GM21423 (cell line): ENCODE measurements at regions not wholly inside any gene's neighbourhood (a gene's known extent, or its start where the extent isn't known, plus 50 kb on each side); places are given as distances from the start of the nearest gene placed in this dataset.

ENCODE experiments used
- ATAC-seq: cut with Tn5 transposase; IDR thresholded peaks from one replicate; pipeline ENCODE4 v1.9.1; 2021; ENCODE audit warnings: mild to moderate bottlenecking, moderate library complexity; ENCODE audit not compliant: unreplicated experiment

GRCh38 chr13:74219566-74219965 is 85.4 kb upstream of the KLF12 start:
- no peak for ATAC-seq

DNA sequence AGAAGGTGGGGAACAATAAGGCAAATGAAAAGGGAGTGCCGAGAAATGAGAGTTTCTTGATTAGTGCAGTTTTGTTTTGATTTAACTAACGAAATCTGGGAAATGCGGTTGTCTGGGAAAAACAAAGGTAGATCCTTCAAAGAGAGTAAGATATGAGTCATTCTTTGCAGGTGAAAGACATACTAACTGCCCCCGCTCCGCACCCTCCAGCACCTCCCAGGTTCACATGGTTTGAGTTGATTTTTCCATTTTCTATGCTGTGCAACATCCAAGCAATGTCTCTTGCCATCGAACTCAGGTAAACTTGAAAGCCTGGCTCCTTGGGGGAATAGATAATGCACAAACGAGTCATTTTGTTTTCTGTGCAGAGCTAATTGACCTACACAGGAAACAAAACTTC is 84.1 kb upstream of the KLF12 start:
- no peak for ATAC-seq

GRCh38 chr13:74217811-74218210 is 83.6 kb upstream of the KLF12 start:
- no peak for ATAC-seq

GRCh38 chr13:74215420-74215819 is 81.2 kb upstream of the KLF12 start:
- ATAC-seq: no peak

GRCh38 chr13:74214321-74214720 is 80.1 kb upstream of the KLF12 start:
- ATAC-seq: no peak

GRCh38 chr13:74210693-74211393 is 76.6 kb upstream of the KLF12 start:
- ATAC-seq: no peak

GRCh38 chr13:74206855-74207254 is 72.7 kb upstream of the KLF12 start:
- no peak for ATAC-seq

GRCh38 chr13:74206061-74206561 is 71.9 kb upstream of the KLF12 start:
- ATAC-seq: no peak

DNA sequence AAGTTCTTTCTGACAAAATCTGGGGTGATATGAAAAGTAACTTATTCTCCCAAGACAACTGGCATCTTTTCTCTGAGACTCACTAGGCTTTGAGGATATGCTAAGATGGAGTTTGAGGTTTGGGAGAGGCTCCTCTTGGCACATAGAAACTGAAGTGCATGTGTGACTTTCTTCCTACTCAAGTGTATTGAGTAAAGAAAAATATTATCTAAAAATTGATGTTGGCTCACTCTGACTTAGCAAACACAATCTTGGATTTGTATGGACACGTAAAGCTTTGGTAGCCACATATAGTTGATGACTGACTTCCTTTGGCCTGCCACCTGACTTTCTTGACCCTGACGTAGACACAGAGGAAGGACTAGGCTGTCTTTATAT is 71.1 kb upstream of the KLF12 start:
- ATAC-seq: no peak

- no peak for ATAC-seq
Measured at GRCh38 chr13:74204602-74205312, 70.6 kb upstream of the KLF12 start.

DNA sequence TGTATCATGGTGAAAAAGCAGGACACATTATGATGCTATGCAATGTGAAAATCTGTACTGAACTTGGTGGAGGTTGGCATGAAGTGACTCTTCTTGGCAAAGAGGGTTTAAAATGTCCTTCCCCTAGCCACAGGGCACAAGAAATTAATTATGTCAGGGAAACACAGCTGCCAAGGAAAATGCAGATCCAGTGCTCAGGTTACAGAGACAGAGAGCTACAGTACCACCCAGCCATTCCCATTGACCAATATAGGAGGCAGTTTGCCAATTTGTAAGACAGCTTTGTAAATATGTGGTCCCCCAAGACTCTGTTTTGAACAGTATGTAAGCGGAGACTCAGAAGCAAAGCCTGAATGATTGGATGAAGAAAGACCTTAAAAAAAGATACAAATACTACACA is 69.4 kb upstream of the KLF12 start:
- ATAC-seq: no peak

- ATAC-seq: no peak
Measured at GRCh38 chr13:74202129-74202813, 68.1 kb upstream of the KLF12 start.

- ATAC-seq: no peak
Measured at GRCh38 chr13:74201530-74201929, 67.3 kb upstream of the KLF12 start.

DNA sequence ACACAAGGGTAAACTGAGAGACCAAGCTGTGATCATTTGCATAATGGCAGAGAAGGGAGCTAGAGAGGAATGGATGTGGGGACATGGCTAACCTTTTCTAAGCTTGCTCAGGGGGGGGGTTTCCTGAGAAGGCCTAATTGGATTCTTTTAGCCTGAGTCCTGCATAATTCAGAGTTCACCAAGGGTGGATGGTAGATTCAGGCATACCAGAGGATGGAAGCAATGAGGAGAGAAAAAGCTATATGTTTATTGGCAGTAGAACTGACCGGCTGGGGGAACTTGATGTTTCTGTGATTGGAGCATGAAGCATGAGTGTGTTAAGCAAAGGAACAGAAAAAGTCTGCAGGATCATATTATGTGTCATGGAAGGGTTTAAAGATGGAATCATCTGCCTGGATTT is 65.9 kb upstream of the KLF12 start:
- no peak for ATAC-seq

DNA sequence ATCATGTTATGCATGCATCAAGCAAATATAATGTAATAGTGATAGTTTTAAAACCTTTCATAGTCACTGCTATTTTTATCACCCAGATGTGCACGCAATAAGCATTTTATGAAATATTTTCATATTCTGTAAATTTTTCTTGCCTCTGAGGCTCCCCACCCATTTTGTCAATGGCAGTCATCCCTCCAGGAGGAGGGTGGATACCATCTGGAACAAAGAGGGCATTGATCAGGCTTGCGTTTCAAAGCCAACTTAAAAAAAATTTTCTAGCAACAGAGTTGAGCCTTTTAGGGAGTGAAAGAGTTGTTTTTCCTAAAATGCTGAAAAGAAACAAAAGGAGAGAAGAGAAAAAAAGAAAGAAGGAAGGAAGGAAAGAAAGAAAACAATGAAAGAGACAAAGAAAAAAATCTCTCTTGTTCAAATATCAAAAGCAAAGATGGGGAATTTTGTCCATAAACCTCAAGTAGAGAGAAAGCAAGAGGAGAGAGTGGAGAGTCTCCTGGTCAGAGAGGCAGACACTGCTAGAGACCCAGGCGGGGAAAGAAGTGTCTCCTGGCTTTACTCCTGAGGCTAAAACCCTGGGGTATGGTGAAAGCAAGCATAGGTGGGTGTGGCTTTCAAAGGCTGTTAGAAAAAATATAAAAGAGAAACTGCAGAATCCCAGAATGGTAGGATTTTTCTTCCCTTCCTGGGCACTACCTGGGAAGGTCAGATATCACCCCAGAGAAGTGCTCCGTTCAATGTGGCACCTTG is 63.6 kb upstream of the KLF12 start:
- ATAC-seq: no peak

DNA sequence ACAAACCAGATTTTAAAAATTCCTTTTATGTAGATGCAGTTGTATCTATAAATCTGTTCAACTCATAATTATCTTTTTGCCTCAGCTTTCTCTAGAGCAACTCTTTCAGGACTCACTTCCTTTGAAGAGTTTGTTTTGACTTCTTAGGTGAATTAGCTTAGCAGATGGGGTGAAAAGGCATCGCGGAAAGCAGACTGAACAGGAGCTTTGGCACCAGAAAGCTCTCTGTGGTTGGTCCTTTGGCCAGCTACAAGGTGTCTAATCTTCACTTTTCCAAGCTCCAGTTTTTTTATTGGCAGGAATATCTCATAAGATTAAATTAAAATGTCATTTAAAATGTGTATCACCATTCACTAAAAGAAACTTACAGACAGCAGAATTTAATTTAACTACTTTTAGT is 60.6 kb upstream of the KLF12 start:
- no peak for ATAC-seq

GRCh38 chr13:74193391-74193790 is 59.2 kb upstream of the KLF12 start:
- no peak for ATAC-seq

DNA sequence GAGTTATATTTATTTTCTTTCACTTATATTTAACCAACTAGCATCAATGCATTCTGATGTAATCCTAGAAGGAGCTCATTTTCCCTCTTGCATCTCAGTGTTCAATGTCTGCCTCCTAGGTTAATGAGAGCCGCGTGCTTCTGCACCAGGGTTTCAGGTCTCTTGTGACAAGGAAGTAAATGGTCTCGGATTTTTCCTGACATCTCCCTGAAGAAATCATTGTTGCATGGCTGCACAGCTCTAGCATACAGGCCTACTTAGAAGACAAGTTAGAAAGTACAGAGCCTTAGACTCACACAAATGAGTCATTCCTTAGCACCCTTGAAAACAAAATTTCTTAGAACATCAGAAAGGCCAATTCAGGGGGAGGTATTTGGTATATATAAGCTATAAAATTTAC is 57.2 kb upstream of the KLF12 start:
- no peak for ATAC-seq

DNA sequence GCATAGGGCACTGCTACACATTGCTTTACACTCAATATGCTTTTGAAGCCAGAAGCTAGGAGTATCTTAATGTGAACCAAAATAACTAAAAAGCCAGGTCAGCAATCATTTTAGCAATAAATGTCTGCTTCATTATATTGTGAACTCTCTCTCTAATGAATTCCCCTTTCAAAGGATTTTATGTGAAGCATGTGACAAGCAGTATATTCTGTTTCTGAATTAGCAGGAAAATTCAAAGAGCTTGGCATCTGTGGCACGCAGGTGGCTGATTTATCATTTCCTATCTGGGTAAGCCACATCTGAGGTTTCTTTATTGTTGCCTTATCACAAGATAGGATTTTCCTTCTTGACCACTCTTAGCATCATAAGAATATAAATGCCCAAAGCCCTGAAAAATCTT is 56.8 kb upstream of the KLF12 start:
- no peak for ATAC-seq

DNA sequence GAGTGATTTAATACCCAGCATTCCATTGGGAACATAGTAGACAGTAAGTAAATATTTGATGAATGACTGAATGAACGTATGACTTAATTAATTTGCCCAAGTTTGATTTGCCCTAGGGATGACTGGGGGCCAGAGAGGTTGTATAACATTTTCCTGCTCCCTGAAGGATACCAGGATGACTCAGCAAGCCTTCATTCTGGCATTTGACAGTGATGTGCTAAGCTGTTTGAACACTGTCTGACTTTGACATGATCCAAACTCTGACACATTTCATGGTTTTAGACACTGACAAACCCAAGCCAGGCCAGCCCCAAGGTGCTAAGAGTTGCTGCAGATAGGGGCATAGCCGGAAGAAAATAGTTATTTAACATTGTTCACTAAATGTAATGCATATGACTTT is 53.4 kb upstream of the KLF12 start:
- ATAC-seq: no peak

DNA sequence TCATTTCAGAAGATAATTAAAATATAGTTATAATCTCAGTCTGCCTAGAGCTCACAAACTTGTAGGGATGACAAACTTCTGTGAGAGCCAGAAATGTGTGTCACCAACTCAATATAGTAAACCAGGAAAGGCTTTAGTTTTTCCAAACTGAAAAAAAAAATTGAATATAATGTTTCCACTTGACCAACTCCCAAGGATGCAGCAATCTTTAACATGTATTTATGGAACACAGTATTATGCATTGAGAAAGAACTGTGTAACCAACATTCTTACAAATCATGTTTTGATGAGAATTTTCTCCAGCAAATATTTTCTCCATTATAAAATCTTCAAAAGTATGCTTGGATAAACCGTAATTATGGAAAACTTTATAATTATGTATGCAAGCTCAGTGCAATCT is 50.1 kb upstream of the KLF12 start:
- ATAC-seq: no peak
